DMS153 treated with DMSO at 0.1 percent for 48 hours (cell line): ENCODE measurements at regions not wholly inside any gene's neighbourhood (a gene's known extent, or its start where the extent isn't known, plus 50 kb on each side); places are given as distances from the start of the nearest gene placed in this dataset.
"Not testable (repeated sequence)": the region's sequence is repeated elsewhere in the genome, so short reads cannot be mapped to it uniquely, and the experiment has no call there.

ENCODE experiments used
- DNase-seq: peaks from one replicate; lab custom pipeline; 2025; ENCODE audit not compliant: unreplicated experiment; lab: John Stamatoyannopoulos, UW

DNA sequence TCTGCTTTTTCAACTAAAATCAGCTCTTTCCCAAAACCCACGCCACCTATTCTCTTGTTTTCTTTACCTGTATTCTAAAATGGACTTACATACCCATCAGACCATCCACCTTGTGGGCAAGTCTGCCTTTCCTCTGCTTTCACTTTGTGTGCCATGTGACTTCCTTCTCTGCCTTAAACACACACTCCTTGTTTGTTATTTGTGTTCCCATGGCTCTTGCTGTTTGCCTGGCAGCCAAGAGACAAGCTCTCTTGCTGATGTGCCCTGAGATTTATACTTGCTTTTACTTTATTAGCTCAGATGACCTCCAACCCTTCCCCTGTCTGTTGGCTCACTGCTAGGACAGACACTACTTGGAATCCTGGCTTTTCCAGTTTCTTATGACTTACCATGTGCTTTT is 309.7 kb upstream of the LRRTM4 start:
- DNase-seq: no peak

DNA sequence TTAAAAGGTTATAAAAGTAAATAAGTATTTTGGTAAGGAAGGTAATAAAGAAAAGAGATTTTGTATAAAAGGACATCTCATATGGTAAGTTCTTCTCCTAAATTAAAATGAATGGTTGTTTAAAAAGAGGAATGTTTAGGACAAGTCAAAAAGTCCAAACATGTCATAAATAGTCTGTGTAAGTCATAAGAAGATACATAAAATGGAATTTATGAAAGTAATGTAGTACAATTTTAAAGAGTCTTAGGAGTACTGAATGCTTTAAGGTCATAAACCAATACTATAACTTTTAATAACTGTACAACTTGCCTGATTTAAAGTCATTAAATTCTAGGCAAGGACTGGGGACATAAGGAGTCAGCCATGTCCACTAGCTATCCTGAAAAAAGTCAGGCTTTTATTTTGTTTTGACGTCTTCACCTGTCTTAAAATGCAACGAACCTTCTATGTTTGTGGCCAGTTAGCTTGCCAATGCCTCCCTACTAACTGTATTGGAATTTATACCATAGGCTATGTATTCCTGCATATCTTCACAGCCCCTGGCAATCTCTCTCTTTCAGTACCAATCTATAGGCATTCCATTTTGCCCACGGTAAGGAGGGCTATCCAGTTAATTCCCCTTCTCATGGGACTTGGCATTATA is 312.3 kb upstream of the LRRTM4 start:
- no peak for DNase-seq

DNA sequence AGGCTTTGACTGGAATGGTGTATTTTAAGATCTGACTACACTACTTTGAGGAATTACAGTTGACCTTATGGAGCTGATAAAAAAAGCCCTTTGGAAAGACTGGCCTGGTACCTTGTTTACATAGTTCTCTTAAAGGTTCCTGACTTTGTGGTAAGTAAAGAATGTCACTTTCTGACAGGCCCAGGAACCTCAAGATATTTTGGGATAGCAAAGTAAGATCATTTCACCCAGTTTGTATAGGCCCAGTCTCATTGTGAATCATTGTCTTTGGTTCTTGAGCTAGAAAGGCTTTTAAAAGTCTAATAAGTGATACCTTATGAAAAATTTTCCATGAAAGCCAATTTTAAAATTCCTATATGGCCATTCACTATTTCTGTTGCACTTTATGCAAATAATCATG is 316.3 kb upstream of the LRRTM4 start:
- no peak for DNase-seq

DNA sequence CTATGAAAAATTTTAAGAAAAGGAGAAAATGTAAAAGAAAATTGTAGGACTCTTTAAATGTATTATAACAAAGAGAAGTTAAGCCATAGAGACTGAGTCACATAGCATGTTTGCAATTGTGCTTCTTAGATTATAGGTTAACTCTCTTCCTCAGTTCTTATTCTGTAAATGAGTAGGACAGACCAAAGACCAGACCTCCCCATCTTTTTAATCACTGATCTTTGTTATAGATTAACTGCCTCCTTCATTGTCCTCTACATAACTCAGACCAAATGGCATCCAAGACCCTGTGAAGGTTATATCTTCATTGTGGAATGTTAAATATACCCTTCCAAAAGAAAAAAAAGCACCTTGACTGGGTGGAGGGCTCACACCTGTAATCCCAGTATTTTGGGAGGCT is 316.9 kb upstream of the LRRTM4 start:
- DNase-seq: no peak

DNA sequence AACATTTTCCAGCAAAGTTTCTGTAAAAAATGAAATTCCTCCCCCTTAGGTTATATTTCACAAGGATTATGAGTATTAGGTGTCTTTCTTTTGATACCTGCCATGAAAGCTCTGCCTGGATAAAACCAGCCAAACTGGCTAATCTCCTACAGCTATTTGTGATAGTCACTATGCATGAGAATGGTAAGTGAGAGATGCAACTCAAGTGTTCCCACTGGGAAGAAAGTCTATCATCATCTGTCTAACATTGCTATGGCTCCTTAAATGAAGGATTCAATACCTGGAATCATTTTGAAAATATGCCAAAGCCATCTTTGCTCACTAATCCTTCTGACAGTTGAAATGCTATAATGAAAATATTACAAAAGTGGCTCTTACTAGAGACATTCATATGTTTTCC is 339.9 kb upstream of the LRRTM4 start:
- DNase-seq: no peak

DNA sequence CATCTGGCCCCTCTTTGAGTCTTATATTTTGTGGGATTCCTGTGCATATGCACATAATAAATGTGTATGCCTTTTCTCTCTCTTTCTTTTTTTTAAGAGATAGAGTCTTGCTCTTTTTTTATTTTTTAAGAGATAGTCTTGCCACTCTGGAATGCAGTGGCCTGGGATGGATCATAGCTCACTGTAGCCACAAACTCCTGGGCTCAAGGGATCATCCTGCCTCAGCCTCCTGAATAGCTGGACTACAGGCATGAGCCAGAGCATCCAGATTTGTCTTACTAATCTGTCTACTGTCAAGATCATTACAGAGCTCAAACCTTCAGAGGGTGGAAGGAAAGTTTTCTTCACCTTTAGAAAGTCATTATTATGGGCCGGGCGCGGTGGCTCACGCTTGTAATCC is 342.2 kb upstream of the LRRTM4 start:
- DNase-seq: no peak

DNA sequence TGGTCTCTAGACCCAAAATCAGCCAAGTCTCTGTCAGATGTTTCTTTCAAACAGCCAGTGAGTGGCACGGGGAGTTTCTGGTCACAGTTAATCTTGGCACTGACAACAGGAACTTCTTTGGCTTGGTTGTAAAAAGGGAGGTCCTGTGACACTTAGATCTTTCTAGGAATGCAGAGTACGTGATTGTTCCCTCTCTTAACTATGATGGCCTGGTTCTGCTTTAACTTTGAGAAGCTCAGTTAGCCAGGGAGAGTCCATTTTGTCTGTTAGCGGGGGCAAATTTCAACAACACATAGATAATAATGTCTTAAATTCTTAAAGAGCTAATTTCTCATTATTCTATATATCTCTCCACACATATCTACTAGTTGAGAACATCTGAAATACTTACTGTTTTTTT is 344.5 kb upstream of the LRRTM4 start:
- no peak for DNase-seq

DNA sequence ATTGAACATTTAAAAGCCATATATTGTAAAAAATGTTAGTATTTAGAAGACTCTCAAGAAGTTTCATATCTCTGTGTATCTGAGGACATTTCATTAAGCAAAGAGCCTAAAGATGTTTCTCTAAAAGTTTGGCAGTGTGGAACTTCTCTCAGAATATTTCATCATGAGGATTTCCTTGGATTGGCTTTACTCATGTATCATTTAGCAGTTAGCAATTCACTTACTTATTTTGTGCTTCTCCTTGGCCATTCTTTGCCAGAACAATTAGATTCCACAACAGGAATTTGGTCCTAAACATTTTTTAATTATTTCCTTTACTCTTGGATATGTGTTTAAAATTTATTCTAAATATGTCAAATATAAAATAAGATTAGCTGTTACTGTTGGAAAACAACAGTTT is 345.0 kb upstream of the LRRTM4 start:
- DNase-seq: no peak

DNA sequence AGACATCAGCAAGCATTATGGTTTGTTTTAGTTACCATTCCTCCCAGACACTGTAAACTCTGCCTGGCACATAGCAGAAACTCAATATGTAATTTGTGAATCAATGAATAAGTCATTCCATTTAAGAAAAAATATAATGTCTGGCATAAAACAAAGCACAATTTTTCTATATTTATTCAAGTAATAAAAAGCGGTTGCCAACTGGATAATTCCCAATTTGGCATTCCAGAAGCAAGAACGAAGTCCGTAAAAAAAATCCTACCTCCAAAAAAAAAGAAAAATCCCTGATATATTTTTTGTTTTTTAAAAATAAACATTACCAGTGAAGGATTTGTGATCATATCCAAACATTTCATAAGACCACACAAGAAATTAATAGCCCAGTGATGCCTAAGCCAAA is 351.3 kb upstream of the LRRTM4 start:
- no peak for DNase-seq

DNA sequence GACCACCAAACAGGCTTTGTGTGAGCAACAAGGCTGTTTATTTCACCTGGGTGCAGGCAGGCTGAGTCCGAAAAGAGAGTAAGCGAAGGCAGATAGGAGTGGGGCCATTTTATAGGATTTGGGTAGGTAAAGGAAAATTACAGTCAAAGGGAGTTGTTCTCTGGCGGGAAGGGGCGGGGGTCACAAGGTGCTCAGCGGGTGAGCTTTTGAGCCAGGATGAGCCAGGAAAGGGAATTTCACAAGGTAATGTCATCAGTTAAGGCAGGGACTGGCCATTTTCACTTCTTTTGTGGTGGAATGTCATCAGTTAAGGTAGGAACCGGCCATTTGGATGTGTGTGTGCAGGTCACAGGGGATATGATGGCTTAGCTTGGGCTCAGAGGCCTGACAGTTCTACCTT is 378.0 kb upstream of the LRRTM4 start:
- not testable (repeated sequence) for DNase-seq

DNA sequence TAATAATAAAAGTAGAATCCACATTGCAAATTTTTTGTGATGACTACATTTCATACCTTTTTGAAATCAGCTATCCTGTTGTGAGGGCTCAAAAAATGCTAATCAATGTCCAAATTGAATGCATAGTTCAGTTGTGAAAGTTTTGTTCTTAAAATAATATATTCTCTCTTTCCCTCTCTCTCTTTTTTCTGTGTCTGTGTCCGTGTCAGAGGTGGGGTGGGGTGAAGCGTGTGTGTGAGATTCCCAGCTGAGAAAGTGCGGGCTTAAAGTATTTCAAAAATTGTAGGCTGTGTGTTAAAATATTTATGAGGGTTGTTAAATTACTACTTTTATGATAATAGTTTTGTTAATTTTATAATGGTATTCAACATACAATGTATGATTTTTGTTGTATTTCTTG is 388.0 kb upstream of the LRRTM4 start:
- DNase-seq: no peak

DNA sequence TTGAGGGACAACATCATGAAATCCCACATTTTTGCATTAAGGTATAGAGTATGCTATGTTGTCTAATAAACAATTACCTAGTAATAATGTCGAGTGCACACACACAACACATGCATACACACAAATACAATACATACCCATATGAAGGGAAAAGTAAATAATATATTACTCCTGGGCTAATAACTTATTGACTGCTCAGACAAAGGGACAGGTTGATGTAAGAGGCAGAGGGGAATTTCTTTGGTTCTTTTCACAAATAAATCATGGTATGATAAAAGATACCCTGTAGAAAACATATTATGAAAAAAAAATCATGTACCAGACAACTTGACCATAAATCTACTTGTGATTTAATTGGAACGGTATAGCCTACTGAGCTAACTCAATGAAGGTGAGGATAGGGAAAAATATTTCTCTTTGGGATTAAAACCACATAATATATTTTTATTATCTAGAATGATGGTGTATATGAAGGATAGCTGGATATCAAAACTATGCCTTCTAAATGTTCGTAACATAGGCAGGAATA is 398.7 kb upstream of the LRRTM4 start:
- no peak for DNase-seq

DNA sequence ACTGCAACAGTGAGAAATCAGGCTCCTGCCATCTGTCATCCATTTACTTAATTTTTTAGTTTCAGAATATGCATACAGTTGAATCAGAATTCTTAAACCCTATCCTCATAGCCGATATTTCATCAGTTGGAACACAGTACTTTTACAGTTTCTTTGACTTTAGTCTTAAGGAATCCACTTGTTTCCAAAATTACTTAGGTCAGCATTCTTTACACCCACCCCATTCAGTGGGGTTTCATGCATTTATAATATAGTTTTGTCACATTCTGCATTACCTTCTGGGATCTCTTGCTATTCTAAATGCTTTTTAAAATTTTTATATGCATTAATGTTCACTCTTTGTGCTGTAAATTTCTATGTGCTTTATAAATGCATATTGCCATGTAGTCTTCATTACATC is 400.4 kb upstream of the LRRTM4 start:
- no peak for DNase-seq

DNA sequence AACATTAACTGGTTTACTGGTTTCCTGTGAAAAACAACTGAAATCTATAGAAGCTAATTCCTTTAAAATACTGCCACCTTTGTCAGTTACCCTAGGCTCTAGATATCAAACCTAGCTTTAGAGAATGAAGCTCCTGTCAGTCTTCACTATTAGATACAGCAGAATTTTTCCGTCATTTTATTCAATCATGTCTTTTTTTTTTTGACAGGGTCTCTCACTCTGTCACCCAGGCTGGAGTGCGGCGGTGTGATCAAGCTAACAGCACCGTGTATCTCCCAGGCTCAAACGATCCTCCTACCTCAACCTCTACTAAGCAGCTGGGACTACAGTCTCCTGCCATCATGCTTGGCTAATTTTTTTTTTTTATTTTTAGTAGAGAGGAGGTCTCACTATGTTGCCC is 415.2 kb upstream of the LRRTM4 start:
- no peak for DNase-seq

DNA sequence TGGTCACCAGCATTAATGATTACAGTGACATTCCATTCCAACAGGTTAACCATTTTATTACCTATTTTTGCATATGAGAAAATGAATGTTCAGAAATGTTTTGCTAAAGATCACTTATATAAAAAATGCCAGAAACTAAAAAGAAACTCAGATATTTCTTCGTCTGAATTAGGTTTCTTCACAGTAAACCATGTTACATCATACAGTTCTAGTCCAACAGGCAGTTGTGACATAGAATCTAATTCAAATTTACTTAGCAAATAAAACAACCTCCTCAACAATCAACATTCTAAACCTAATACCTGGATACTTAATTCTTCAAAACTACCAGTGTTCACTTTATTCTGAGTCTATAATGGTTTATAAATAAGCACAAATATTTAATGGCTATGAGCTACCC is 416.3 kb upstream of the LRRTM4 start:
- no peak for DNase-seq

DNA sequence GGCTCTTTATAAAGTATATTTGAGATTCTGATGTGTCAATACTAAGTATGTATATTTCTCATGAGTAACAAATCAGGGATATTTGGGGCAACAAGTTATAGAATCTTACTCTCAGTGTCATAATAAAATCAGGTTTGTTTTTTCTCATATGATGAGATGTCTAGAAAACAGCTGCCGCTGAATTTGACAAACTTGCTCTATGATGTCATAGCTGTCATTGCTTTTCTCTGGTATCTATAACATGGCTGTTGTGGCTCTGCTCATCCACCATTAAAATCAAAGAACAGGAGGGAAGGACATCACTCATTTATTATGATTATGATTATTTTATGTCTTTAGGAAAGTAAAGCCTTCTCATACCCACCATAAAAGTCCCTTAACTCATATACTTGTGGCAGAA is 417.2 kb upstream of the LRRTM4 start:
- no peak for DNase-seq

DNA sequence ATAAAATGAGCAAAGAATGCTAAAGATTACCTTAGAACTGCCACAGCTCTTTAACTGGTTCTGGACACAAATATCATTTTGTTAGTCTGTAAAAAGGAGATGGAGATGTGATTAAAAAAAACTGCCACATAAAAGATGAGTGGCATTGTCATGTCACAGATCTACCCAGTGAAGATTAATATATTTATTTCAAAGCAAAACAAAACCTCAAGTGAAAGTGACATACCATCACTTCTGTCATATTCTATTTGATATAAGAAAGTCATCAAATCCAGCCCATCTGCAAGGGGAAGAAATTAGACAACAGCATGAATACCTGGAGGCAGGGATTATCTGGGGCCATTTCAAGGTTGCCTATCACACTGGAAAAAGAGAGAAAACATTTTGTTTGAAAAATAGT is 417.6 kb upstream of the LRRTM4 start:
- DNase-seq: no peak

DNA sequence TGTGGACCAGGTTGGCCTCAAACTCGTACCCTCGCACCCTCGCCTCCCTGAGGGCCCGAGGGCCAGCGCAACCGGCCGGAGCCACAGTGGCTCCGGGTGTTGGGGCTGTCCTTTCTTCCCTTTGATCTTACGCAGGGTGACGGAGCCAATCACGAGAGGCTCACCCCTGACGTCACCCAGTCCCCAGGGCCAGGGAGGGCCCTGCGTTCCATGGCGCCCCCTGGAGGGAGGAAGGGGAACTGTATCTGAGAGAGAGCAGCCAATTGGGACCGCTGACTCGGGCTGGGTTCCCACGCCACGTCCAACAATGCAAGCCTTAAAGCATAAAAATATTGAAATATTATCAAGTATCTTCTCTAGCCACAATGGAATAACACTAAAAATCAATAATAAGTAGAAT is 432.8 kb upstream of the LRRTM4 start:
- no peak for DNase-seq

DNA sequence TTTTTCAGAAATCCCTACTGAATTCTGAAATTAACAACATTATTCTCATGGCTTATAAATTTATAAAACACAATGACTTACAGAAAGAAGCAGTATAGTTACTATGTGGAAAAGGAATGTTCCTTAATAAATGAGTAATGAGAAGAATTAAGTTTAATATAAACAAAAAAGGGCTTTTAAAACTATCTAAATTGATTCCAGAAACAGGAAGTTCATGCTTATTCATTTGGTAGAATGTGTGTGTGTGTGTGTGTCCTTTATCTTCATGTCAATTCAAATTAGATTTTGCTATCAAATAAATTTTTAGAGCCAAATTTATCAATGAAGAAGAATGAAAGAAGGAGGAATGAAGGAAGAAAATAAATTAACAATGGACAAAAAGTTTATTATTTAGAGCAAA is 440.8 kb upstream of the LRRTM4 start:
- DNase-seq: no peak

DNA sequence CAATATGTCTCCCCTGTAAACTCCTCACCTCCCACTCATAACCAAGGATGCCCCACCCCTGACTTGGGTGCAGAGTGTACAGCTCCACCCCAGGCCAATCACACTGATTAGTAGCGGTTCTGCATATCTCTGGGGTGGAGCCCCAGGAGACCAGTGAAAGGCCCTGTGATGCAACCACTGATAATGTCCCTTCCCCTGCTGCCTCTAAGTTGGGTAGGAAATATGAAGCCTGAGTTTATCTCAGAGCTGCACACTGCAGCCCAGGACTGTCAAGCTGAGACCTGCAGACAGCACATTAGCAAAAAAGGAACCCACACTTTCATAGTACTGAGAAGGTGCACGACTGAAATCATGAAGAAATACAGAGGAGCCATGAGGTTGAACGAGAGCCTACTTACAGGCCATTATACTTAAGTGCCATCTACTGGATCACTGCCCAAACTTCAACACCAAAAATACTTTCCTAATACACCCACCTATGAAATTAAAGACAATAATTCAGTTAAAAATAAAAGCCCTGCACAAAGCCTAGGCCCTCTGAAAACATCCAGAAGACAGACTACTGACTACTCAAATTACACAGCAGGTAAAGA is 455.4 kb upstream of the LRRTM4 start:
- DNase-seq: no peak

DNA sequence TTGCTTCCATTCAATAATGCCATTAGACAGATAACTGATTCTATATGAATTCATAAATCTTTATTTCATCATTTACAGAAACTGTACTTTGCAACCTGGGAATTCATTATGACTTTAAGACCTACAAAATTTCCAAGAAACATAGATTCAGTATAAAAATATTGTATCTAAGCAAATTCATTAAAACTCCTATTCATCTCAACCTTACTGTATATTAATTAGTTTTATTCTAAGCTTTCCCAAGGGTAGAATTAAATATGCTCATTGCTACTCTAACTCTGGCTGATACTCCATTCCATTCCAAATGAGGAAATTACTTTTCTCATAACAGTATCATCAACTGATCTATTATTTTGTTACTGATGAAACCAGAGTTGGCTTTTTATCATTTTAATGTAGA is 473.0 kb upstream of the LRRTM4 start:
- no peak for DNase-seq

DNA sequence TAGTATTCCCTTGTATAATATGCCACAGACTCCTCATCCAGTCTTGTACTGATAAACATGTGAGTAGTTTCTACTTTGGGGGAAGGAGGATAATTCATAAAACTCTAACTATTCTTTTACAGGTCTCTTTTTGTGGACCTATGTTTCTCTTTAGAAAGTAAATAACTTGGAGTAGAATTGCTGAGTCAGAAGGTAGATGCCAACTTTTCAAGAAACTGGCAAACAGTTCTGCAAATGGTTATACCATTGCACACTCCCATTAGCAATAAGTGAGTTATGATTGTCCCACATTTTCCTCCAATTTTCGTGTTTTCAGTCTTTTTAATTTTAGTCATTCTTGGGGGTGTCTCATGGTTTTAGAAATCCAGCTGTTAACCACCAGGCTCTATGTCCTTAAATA is 477.2 kb upstream of the LRRTM4 start:
- DNase-seq: no peak

DNA sequence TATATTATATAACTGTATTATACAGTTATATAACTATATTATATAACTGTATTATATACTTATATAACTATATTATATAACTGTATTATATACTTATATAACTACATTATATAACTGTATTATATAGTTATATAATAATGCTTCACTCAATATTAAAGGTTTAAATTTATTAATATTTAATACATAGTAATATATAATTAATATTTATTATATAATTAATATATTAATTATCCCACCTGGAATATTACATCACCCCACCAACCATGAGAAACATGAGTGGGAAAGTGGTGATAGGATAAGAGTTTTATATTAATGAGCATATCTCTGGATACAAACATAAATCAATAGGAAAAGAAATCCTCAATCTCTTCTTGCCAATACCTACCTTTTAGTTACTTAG is 487.1 kb upstream of the LRRTM4 start:
- no peak for DNase-seq
